H1 (cell line): ENCODE measurements at regions not wholly inside any gene's neighbourhood (a gene's known extent, or its start where the extent isn't known, plus 50 kb on each side); places are given as distances from the start of the nearest gene placed in this dataset.

Experiments used
- ASH2L ChIP-seq: fragments of 200-600, 300-600 bp; sonication (generic); IDR thresholded peaks from one replicate; pipeline ENCODE4 v1.7.1; 2017; ENCODE audit warnings: low read length
- BACH1 ChIP-seq: IDR thresholded peaks from 2 replicates; pipeline ENCODE4 v1.6.1; 2012; ENCODE audit warnings: low read length, improper control_type of control experiment
- CTBP2 ChIP-seq: IDR thresholded peaks from 2 replicates; pipeline ENCODE4 v1.7.0; 2011; ENCODE audit warnings: borderline replicate concordance, mild to moderate bottlenecking, moderate library complexity, mixed read lengths, low read length; ENCODE audit not compliant: insufficient read depth, insufficient read length
- RAD21 ChIP-seq, 2 experiments: IDR thresholded peaks in 1 of 2; conservative IDR thresholded peaks in 1 of 2; 2 replicates each; pipeline ENCODE4 v1.6.1; 2011; ENCODE audit warnings: low read depth in 2 of 2, low read length in 2 of 2, improper control_type of control experiment in 1 of 2, inconsistent platforms in 1 of 2, mild to moderate bottlenecking in 1 of 2, moderate library complexity in 1 of 2
- RNF2 ChIP-seq: fragments of 200-900, 300-1000 bp; sonication (generic); IDR thresholded peaks from 2 replicates; pipeline ENCODE4 v1.7.1; 2016; ENCODE audit warnings: borderline replicate concordance, low read depth, mild to moderate bottlenecking, antibody characterized with exemption, low read length; ENCODE audit not compliant: poor library complexity, severe bottlenecking; ENCODE audit errors: missing control alignments
- TF ChIP-seq, protein P1 (sequence below): IDR thresholded peaks from 2 replicates; pipeline ENCODE4 v1.6.1; 2012; ENCODE audit warnings: inconsistent platforms

DNA sequence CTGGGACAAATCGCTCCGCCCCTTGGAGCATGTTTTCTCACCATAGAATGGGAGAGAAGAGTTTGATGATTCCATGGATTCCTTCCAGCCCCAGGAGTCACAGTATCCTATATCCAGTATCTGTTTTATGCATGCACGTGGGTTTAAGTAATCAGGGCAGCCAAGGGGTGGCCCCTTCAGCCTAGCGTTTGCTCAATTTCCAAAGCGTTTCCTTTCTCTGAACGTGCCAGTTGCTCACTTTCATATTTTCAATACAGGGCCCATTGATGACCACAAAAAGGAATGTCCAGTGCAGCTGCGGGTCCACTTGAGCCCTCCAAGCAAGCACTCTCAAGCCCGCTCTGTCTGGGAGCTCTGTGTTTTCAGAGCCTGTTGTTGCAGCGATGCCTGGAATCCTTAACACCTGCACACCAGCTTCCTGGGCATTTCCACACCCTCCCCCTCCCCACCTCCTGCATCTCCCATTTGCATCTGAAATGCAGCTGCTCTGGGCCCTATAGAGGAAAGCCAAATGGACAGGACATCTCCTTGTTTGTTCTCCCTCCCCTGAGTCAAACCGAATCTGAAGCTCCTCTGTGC is 164.3 kb upstream of the LPP start (continued):
- TF ChIP-seq CTBP2 = peak; percentile 97
- TF ChIP-seq, protein P1, sequence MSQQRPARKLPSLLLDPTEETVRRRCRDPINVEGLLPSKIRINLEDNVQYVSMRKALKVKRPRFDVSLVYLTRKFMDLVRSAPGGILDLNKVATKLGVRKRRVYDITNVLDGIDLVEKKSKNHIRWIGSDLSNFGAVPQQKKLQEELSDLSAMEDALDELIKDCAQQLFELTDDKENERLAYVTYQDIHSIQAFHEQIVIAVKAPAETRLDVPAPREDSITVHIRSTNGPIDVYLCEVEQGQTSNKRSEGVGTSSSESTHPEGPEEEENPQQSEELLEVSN = peak; percentile 17; the same call in 1 of the 2 replicates
- TF ChIP-seq BACH1 = no peak
- TF ChIP-seq RNF2 = no peak
- peak; percentile 97 for TF ChIP-seq ASH2L
- TF ChIP-seq RAD21 (IDR thresholded peaks at IDR 0.05 in 1 of 2, conservative IDR thresholded peaks at IDR 0.05 in 1 of 2; ENCODE audit: low read depth in 2 of 2, low read length in 2 of 2) = peak; percentile 29 to 31
